Right lobe of liver (tissue), 4 donors: ENCODE measurements at regions not wholly inside any gene's neighbourhood (a gene's known extent, or its start where the extent isn't known, plus 50 kb on each side); places are given as distances from the start of the nearest gene placed in this dataset.

Experiments
- CTCF ChIP-seq, 4 donors: fragments of 200-600 bp in 3 of 4; fragments of 450-650 bp in 1 of 4; IDR thresholded peaks; one replicate each; pipeline versions ENCODE4 v1.5.1 to v1.8.0; 2016 to 2022; ENCODE audit warnings: antibody characterized with exemption in 4 of 4, mild to moderate bottlenecking in 2 of 4
- POLR2A ChIP-seq: fragments of 450-650 bp; IDR thresholded peaks from one replicate; pipeline ENCODE4 v1.6.1; 2017; ENCODE audit warnings: antibody characterized with exemption, mild to moderate bottlenecking
- donor health status: DM: no; HTN: no; CAD: no.
- donor health status: DM: no; HTN: no; CAD: no.
- donor health status: DM: no; HTN: yes; CAD: no.

- no peak for TF ChIP-seq CTCF (IDR thresholded peaks at IDR 0.05)
- TF ChIP-seq POLR2A = no peak
Observed at GRCh38 chr3:28846971-28847478, 433.8 kb upstream of the RBMS3 start.
